ENCODE measurements at regions not wholly inside any gene's neighbourhood (a gene's known extent, or its start where the extent isn't known, plus 50 kb on each side); places are given as distances from the start of the nearest gene placed in this dataset.

DNA sequence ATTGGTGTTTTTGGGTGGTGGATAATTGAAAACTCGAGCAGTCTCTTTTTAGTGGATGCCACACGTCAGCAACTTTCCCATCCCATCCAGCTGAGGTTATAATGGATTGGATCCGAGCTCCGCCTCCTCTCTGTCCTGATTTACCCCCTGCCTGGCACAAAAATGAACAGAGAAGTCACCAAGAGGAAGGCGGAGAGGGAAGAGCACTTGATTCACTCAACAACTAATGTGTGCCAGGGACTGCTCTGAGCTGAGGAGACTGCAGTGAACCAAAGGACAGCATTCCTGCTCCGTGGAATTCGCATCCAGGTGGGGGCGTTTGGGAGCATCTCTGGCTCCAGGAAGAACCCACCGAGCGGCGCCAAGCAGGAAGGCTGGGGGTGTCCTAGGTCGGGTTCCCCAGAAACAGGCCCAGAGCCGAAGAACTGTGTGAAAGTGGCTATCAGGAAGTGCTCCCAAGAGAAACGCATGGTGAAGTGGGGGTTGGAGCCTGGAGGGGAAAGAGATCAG lies 95.8 kb upstream of the NAA20 start:
- TF ChIP-seq, protein P1, sequence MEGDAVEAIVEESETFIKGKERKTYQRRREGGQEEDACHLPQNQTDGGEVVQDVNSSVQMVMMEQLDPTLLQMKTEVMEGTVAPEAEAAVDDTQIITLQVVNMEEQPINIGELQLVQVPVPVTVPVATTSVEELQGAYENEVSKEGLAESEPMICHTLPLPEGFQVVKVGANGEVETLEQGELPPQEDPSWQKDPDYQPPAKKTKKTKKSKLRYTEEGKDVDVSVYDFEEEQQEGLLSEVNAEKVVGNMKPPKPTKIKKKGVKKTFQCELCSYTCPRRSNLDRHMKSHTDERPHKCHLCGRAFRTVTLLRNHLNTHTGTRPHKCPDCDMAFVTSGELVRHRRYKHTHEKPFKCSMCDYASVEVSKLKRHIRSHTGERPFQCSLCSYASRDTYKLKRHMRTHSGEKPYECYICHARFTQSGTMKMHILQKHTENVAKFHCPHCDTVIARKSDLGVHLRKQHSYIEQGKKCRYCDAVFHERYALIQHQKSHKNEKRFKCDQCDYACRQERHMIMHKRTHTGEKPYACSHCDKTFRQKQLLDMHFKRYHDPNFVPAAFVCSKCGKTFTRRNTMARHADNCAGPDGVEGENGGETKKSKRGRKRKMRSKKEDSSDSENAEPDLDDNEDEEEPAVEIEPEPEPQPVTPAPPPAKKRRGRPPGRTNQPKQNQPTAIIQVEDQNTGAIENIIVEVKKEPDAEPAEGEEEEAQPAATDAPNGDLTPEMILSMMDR (IDR thresholded peaks at IDR 0.05) = no peak
- no peak for TF ChIP-seq POLR2A (IDR thresholded peaks at IDR 0.05)

All from adrenal gland (tissue), 5 donors.